Esophagus muscularis mucosa (tissue), 4 donors: ENCODE measurements at regions not wholly inside any gene's neighbourhood (a gene's known extent, or its start where the extent isn't known, plus 50 kb on each side); places are given as distances from the start of the nearest gene placed in this dataset.

Experiments
- DNase-seq: peaks from one replicate; pipeline ENCODE4 v3.0.0-alpha.2; 2017; ENCODE audit errors: extremely low spot score
- H3K27ac ChIP-seq, 4 donors: fragments of 200-600 bp; sonication (generic); replicated peaks in 1 of 4; 1 replicate in 3 of 4; 2 replicates in 1 of 4; pipeline ENCODE4 v1.5.1; 2016 to 2019; ENCODE audit warnings: mild to moderate bottlenecking in 1 of 4
- H3K27me3 ChIP-seq, 4 donors: fragments of 200-600 bp; sonication (generic); one replicate each; pipeline versions ENCODE4 v1.5.1 to v1.6.0; 2016 to 2019
- H3K36me3 ChIP-seq, 4 donors: fragments of 200-600 bp; sonication (generic); one replicate each; pipeline ENCODE4 v1.5.1; 2016 to 2019
- H3K4me1 ChIP-seq, 4 donors: fragments of 200-600 bp; sonication (generic); one replicate each; pipeline ENCODE4 v1.5.1; 2016 to 2019
- H3K4me3 ChIP-seq, 4 donors: fragments of 200-600 bp; sonication (generic); 1 replicate in 2 of 4; 2 replicates in 2 of 4; pipeline ENCODE4 v1.5.1; 2016 to 2019; ENCODE audit warnings: mild to moderate bottlenecking in 4 of 4, moderate library complexity in 1 of 4
- H3K9me3 ChIP-seq, 4 donors: fragments of 200-600 bp; sonication (generic); 1 replicate in 3 of 4; 2 replicates in 1 of 4; pipeline ENCODE4 v1.5.1; 2016 to 2019
- CTCF ChIP-seq, 3 experiments: fragments of 200-600 bp in 2 of 3; fragments of 450-650 bp in 1 of 3; sonication (generic) in 2 of 3; IDR thresholded peaks; one replicate each; pipeline ENCODE4 v1.5.1; 2017 to 2019; ENCODE audit warnings: antibody characterized with exemption in 3 of 3, mild to moderate bottlenecking in 2 of 3, moderate library complexity in 1 of 3
- EP300 ChIP-seq: sonication (generic); formaldehyde crosslinking; IDR thresholded peaks from one replicate; pipeline ENCODE4 v1.6.1; 2017; ENCODE audit warnings: antibody characterized with exemption
- POLR2A ChIP-seq: fragments of 450-650 bp; IDR thresholded peaks from one replicate; pipeline ENCODE4 v1.6.1; 2017; ENCODE audit warnings: antibody characterized with exemption, moderate library complexity, mild to moderate bottlenecking, low read depth
- POLR2AphosphoS5 ChIP-seq, 2 donors: sonication (generic); formaldehyde crosslinking; IDR thresholded peaks; one replicate each; pipeline ENCODE4 v1.6.1; 2017; ENCODE audit warnings: antibody characterized with exemption in 2 of 2
- WGBS: methylation state at CpG from one replicate; pipeline ENCODE4 v1.1.5; 2018; 5-methylcytosine and 5-hydroxymethylcytosine counted together
- intact Hi-C: fragments of 100-400 bp; cut with DNase I; formaldehyde crosslinking; loops from one replicate; pipeline ENCODE4 v1.15.1; 2023

GRCh38 chr19:30155381-30156200, 213.6 kb downstream of the URI1 start:
- no peaks in the 10 kb centered on the region for H3K4me1 ChIP-seq
- WGBS, result 72% methylated on average over 21 of the region's 21 CpGs
- H3K9me3 ChIP-seq, result peaks cover 0 to 4% (median 0%) of the 10 kb centered on the region in 4 donors
- no peak for DNase-seq
- intact Hi-C loops, result no loop called here
- TF ChIP-seq POLR2AphosphoS5 (IDR thresholded peaks at IDR 0.05) (no peak), EP300 (no peak), POLR2A (no peak), CTCF (IDR thresholded peaks at IDR 0.05) (no peak)
- H3K27me3 ChIP-seq, result peaks cover 0 to 19% (median 0%) of the 10 kb centered on the region in 4 donors
- H3K36me3 ChIP-seq, result no peaks in the 10 kb centered on the region
- H3K27ac ChIP-seq, result no peak overlapping the region
- no peak overlapping the region for H3K4me3 ChIP-seq

GRCh38 chr19:30156646-30157045, 214.6 kb downstream of the URI1 start:
- intact Hi-C loops, result no loop called here
- WGBS, result 97% methylated on average over 6 of the region's 8 CpGs

GRCh38 chr19:30158067-30158892, 213.9 kb upstream of the ZNF536 start:
- TF ChIP-seq POLR2A (no peak), CTCF (IDR thresholded peaks at IDR 0.05) (no peak), POLR2AphosphoS5 (IDR thresholded peaks at IDR 0.05) (no peak), EP300 (no peak)
- intact Hi-C loops, result no loop called here
- H3K27me3 ChIP-seq, result peaks cover 0 to 20% (median 0%) of the 10 kb centered on the region in 4 donors
- WGBS, result 87% methylated on average over 7 of the region's 11 CpGs
- H3K36me3 ChIP-seq, result no peaks in the 10 kb centered on the region
- no peak overlapping the region for H3K4me3 ChIP-seq
- H3K27ac ChIP-seq, result no peak overlapping the region
- no peaks in the 10 kb centered on the region for H3K4me1 ChIP-seq
- DNase-seq, result no peak
- H3K9me3 ChIP-seq, result peaks cover 0 to 4% (median 0%) of the 10 kb centered on the region in 4 donors

More at GRCh38 chr19:30156646-30157045, 214.6 kb downstream of the URI1 start:
- Histone ChIP-seq H3K9me3 (peaks cover 0 to 4% (median 0%) of the 10 kb centered on the region in 4 donors), H3K4me3 (no peak overlapping the region), H3K27ac (no peak overlapping the region), H3K36me3 (no peaks in the 10 kb centered on the region), H3K4me1 (no peaks in the 10 kb centered on the region), H3K27me3 (peaks cover 0 to 19% (median 0%) of the 10 kb centered on the region in 4 donors)
- TF ChIP-seq POLR2AphosphoS5 (IDR thresholded peaks at IDR 0.05), result no peak
- TF ChIP-seq POLR2A, result no peak
- no peak for TF ChIP-seq EP300
- TF ChIP-seq CTCF (IDR thresholded peaks at IDR 0.05), result no peak
- no peak for DNase-seq

- Histone ChIP-seq H3K4me3 (no peak overlapping the region), H3K9me3 (peaks cover 0 to 4% (median 0%) of the 10 kb centered on the region in 4 donors), H3K27me3 (peaks cover 0 to 22% (median 0%) of the 10 kb centered on the region in 4 donors), H3K36me3 (no peaks in the 10 kb centered on the region), H3K27ac (no peak overlapping the region), H3K4me1 (no peaks in the 10 kb centered on the region)
- intact Hi-C loops, result no loop called here
- WGBS, result 79% methylated on average over 2 of the region's 2 CpGs
- TF ChIP-seq POLR2A (no peak), CTCF (IDR thresholded peaks at IDR 0.05) (no peak), POLR2AphosphoS5 (IDR thresholded peaks at IDR 0.05) (no peak), EP300 (no peak)
- DNase-seq, result no peak
Observed at GRCh38 chr19:30158893-30159245, 213.3 kb upstream of the ZNF536 start.
